B cell (primary cell): ENCODE measurements at regions not wholly inside any gene's neighbourhood (a gene's known extent, or its start where the extent isn't known, plus 50 kb on each side); places are given as distances from the start of the nearest gene placed in this dataset.

Source experiments
- ATAC-seq: fragments of 200-7000 bp; cut with Tn5 transposase; one replicate; pipeline ENCODE4 v1.10.0; 2021; ENCODE audit warnings: low read depth, mild to moderate bottlenecking, moderate number of reproducible peaks, moderate library complexity
- CTCF ChIA-PET: fragments of 350-600 bp; sonication (Branson Sonifier 250); formaldehyde crosslinking; loops from one replicate; lab custom pipeline; 2021; ENCODE audit warnings: antibody characterized with exemption, inconsistent platforms; lab: Charles Lee
- POLR2A ChIA-PET: fragments of 350-600 bp; sonication (Branson Sonifier 250); formaldehyde crosslinking; loops from one replicate; lab custom pipeline; 2021; ENCODE audit warnings: antibody characterized with exemption; lab: Charles Lee
- DNase-seq: peaks from one replicate; pipeline ENCODE4 v3.0.0; 2013
- H2AFZ ChIP-seq: 2 replicates; pipeline ENCODE4 v1.6.1; 2012; ENCODE audit warnings: mild to moderate bottlenecking, low read depth, low read length; ENCODE audit not compliant: insufficient read depth, poor library complexity, severe bottlenecking
- H3K27ac ChIP-seq, 2 donors: 1 replicate in 1 of 2; 2 replicates in 1 of 2; pipeline ENCODE4 v1.5.1; 2012 to 2013; ENCODE audit warnings: low read length in 2 of 2, mild to moderate bottlenecking in 2 of 2, moderate library complexity in 1 of 2
- H3K27me3 ChIP-seq, 4 experiments: fragments of 200-600 bp in 1 of 4; sonication (generic) in 1 of 4; replicated peaks in 1 of 4; 1 replicate in 2 of 4; 2 replicates in 2 of 4; pipeline versions ENCODE4 v1.6.1 to v1.7.0; 2013 to 2016; ENCODE audit warnings: low read length in 3 of 4, mild to moderate bottlenecking in 2 of 4, mixed read lengths in 1 of 4, moderate library complexity in 1 of 4; ENCODE audit not compliant: insufficient read depth in 4 of 4, control insufficient read depth in 3 of 4; ENCODE audit errors: control extremely low read depth in 1 of 4
- H3K36me3 ChIP-seq, 2 experiments: replicated peaks in 1 of 2; 1 replicate in 1 of 2; 2 replicates in 1 of 2; pipeline versions ENCODE4 v1.6.1 to v1.7.1; 2013; ENCODE audit warnings: low read length in 1 of 2; ENCODE audit not compliant: insufficient read depth in 2 of 2, control insufficient read depth in 1 of 2; ENCODE audit errors: control extremely low read depth in 1 of 2, extremely low read depth in 1 of 2
- H3K4me1 ChIP-seq, 2 donors: fragments of 200-600 bp in 1 of 2; sonication (generic) in 1 of 2; 1 replicate in 1 of 2; 2 replicates in 1 of 2; pipeline versions ENCODE4 v1.5.1 to v1.6.1; 2013 to 2017; ENCODE audit warnings: low read length in 2 of 2; ENCODE audit not compliant: control insufficient read depth in 2 of 2, insufficient read depth in 2 of 2
- H3K4me2 ChIP-seq: replicated peaks from 2 replicates; pipeline ENCODE3; 2012; ENCODE audit warnings: mild to moderate bottlenecking, low read depth, low read length; ENCODE audit not compliant: poor library complexity, severe bottlenecking
- H3K4me3 ChIP-seq, 5 experiments: fragments of 200-600 bp in 1 of 5; sonication (generic) in 1 of 5; 1 replicate in 3 of 5; 2 replicates in 2 of 5; pipeline versions ENCODE4 v1.5.1 to v1.7.0; 2011 to 2016; ENCODE audit warnings: low read length in 4 of 5, mild to moderate bottlenecking in 4 of 5, low read depth in 2 of 5, control low read depth in 1 of 5, moderate library complexity in 1 of 5; ENCODE audit not compliant: insufficient read depth in 1 of 5; ENCODE audit errors: control extremely low read depth in 1 of 5, extremely low read depth in 1 of 5
- H3K79me2 ChIP-seq: fragments of 200-600 bp; sonication (generic); one replicate; pipeline ENCODE4 v1.6.0; 2016; ENCODE audit warnings: low read length; ENCODE audit not compliant: control insufficient read depth, insufficient read depth
- H3K9ac ChIP-seq: fragments of 200-600 bp; sonication (generic); 2 replicates; pipeline ENCODE4 v1.6.1; 2017; ENCODE audit warnings: mild to moderate bottlenecking, low read length, moderate library complexity
- H3K9me3 ChIP-seq, 3 donors: one replicate each; pipeline versions ENCODE4 v1.6.1 to v1.7.1; 2013; ENCODE audit warnings: low read length in 2 of 3; ENCODE audit not compliant: control insufficient read depth in 2 of 3, insufficient read depth in 1 of 3; ENCODE audit errors: control extremely low read depth in 1 of 3
- H4K20me1 ChIP-seq: 2 replicates; pipeline ENCODE4 v1.6.0; 2012; ENCODE audit warnings: mild to moderate bottlenecking, low read length; ENCODE audit not compliant: insufficient read depth, control insufficient read depth, poor library complexity, severe bottlenecking
- H3K27ac Mint-ChIP-seq: one replicate; pipeline ENCODE4 v1.8.0; 2021; ENCODE audit warnings: mixed read lengths
- H3K27me3 Mint-ChIP-seq: one replicate; pipeline ENCODE4 v1.8.0; 2021; ENCODE audit warnings: mixed read lengths
- H3K4me1 Mint-ChIP-seq: one replicate; pipeline ENCODE4 v1.8.0; 2021; ENCODE audit warnings: mixed read lengths
- H3K4me3 Mint-ChIP-seq: one replicate; pipeline ENCODE4 v1.8.0; 2021; ENCODE audit warnings: mixed read lengths
- H3K9me3 Mint-ChIP-seq: one replicate; pipeline ENCODE4 v1.8.0; 2022; ENCODE audit warnings: mixed read lengths; ENCODE audit not compliant: insufficient read depth
- CTCF ChIP-seq: fragments of 200-600 bp; IDR thresholded peaks from one replicate; pipeline ENCODE4 v1.8.0; 2022; ENCODE audit warnings: antibody characterized with exemption, mild to moderate bottlenecking
- EZH2 ChIP-seq: IDR thresholded peaks from 2 replicates; pipeline ENCODE4 v1.6.1; 2012; ENCODE audit warnings: borderline replicate concordance, low read depth, mild to moderate bottlenecking, moderate library complexity, low read length; ENCODE audit not compliant: insufficient read depth, poor library complexity, severe bottlenecking
- WGBS: methylation state at CpG from one replicate; pipeline ENCODE4 v1.1.5; 2013; ENCODE audit warnings: missing lambda C conversion rate; ENCODE audit not compliant: insufficient coverage; 5-methylcytosine and 5-hydroxymethylcytosine counted together
- intact Hi-C: fragments of 100-400 bp; cut with micrococcal nuclease; formaldehyde crosslinking; loops from one replicate; pipeline ENCODE4 v1.10.0; 2022

GRCh38 chr18:56146565-56146964, 491.8 kb downstream of the TXNL1 start:
- WGBS, result 80% methylated on average over 1 of the region's 1 CpG
- H3K27ac ChIP-seq, result no peak overlapping the region
- H3K4me3 Mint-ChIP-seq, result no peak overlapping the region
- no peaks in the 10 kb centered on the region for H3K9me3 Mint-ChIP-seq
- H3K9ac ChIP-seq, result no peak overlapping the region
- H3K27me3 ChIP-seq, result no peaks in the 10 kb centered on the region
- DNase-seq, result no peak
- H3K27ac Mint-ChIP-seq, result no peak overlapping the region
- H2AFZ ChIP-seq, result no peak overlapping the region
- no peak overlapping the region for H3K4me2 ChIP-seq
- no peaks in the 10 kb centered on the region for H3K4me1 ChIP-seq
- no peak overlapping the region for H3K4me3 ChIP-seq
- H3K79me2 ChIP-seq, result no peaks in the 10 kb centered on the region
- no peaks in the 10 kb centered on the region for H3K36me3 ChIP-seq
- ChIA-PET CTCF (no interaction called here), POLR2A (no interaction called here)
- no peaks in the 10 kb centered on the region for H3K9me3 ChIP-seq
- no peaks in the 10 kb centered on the region for H4K20me1 ChIP-seq
- H3K27me3 Mint-ChIP-seq, result no peaks in the 10 kb centered on the region
- intact Hi-C loops, result no loop called here
- H3K4me1 Mint-ChIP-seq, result no peaks in the 10 kb centered on the region
- no peak for TF ChIP-seq EZH2
- no peak for TF ChIP-seq CTCF
- ATAC-seq, result no peak

- Mint-ChIP-seq H3K4me1 (no peaks in the 10 kb centered on the region), H3K27me3 (no peaks in the 10 kb centered on the region), H3K9me3 (no peaks in the 10 kb centered on the region), H3K27ac (no peak overlapping the region), H3K4me3 (no peak overlapping the region)
- intact Hi-C loops, result no loop called here
- DNase-seq, result no peak
- CTCF ChIA-PET, result no interaction called here
- no peak overlapping the region for H3K4me3 ChIP-seq
- no peaks in the 10 kb centered on the region for H3K9me3 ChIP-seq
- no peak overlapping the region for H2AFZ ChIP-seq
- H3K27ac ChIP-seq, result no peak overlapping the region
- H3K4me2 ChIP-seq, result no peak overlapping the region
- no peaks in the 10 kb centered on the region for H3K79me2 ChIP-seq
- no peaks in the 10 kb centered on the region for H4K20me1 ChIP-seq
- ATAC-seq, result no peak
- TF ChIP-seq CTCF (no peak), EZH2 (no peak)
- H3K4me1 ChIP-seq, result no peaks in the 10 kb centered on the region
- no peaks in the 10 kb centered on the region for H3K36me3 ChIP-seq
- H3K9ac ChIP-seq, result no peak overlapping the region
- no CpG with 5 or more reads among the region's 2 CpGs for WGBS
- POLR2A ChIA-PET, result no interaction called here
- H3K27me3 ChIP-seq, result no peaks in the 10 kb centered on the region
These were observed 496.4 kb downstream of the TXNL1 start for GRCh38 chr18:56142001-56142400.
